ENCODE measurements at regions not wholly inside any gene's neighbourhood (a gene's known extent, or its start where the extent isn't known, plus 50 kb on each side); places are given as distances from the start of the nearest gene placed in this dataset.

DNA sequence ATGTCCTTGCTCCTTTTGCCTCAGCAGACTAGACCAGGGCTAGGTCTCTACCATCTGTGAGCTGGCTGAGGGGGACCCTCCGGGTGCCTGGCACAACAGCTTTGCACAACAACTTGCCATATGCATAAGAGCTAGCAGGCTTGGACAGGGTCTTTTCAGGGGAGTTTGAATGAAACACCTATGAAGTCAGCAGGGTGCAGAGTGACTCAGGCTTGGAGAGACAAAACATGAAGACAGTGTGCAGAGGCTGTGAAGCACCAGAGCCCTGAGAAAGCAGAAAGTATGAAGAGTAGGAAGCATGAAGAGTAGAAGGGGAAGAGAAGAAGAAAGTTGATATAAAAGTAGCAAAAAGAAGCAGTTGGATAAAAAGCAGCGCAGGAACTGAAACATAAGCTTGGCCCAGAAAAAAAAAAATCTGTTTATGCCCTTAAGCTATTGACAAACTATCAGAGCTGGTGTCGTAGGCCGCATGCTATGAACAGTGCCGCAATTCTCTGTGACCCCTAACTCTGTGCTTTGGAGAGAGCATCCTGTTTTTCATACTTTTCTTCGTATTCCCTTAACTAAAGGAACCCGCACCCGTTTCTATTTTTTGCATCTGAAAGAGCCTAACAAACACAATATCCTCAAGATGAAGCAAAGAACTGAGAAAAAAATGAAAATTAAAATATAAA, 52.7 kb upstream of the FAM216B start:
- TF ChIP-seq, protein P1, sequence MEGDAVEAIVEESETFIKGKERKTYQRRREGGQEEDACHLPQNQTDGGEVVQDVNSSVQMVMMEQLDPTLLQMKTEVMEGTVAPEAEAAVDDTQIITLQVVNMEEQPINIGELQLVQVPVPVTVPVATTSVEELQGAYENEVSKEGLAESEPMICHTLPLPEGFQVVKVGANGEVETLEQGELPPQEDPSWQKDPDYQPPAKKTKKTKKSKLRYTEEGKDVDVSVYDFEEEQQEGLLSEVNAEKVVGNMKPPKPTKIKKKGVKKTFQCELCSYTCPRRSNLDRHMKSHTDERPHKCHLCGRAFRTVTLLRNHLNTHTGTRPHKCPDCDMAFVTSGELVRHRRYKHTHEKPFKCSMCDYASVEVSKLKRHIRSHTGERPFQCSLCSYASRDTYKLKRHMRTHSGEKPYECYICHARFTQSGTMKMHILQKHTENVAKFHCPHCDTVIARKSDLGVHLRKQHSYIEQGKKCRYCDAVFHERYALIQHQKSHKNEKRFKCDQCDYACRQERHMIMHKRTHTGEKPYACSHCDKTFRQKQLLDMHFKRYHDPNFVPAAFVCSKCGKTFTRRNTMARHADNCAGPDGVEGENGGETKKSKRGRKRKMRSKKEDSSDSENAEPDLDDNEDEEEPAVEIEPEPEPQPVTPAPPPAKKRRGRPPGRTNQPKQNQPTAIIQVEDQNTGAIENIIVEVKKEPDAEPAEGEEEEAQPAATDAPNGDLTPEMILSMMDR (conservative IDR thresholded peaks at IDR 0.05; ENCODE audit: low read depth, low read length), result no peak
- TF ChIP-seq EZH2 (IDR thresholded peaks at IDR 0.05; ENCODE audit: borderline replicate concordance, low read depth, low read length, poor library complexity, severe bottlenecking), result no peak
